SH-SY5Y (cell line): ENCODE measurements at regions not wholly inside any gene's neighbourhood (a gene's known extent, or its start where the extent isn't known, plus 50 kb on each side); places are given as distances from the start of the nearest gene placed in this dataset.

ENCODE experiments used
- GATA2 ChIP-seq: IDR thresholded peaks from 2 replicates; pipeline ENCODE4 v1.6.1; 2011; ENCODE audit warnings: mild to moderate bottlenecking, low read depth, low read length
- GATA3 ChIP-seq: IDR thresholded peaks from 2 replicates; pipeline ENCODE4 v1.6.1; 2011; ENCODE audit warnings: low read depth, mild to moderate bottlenecking, low read length, moderate library complexity

DNA sequence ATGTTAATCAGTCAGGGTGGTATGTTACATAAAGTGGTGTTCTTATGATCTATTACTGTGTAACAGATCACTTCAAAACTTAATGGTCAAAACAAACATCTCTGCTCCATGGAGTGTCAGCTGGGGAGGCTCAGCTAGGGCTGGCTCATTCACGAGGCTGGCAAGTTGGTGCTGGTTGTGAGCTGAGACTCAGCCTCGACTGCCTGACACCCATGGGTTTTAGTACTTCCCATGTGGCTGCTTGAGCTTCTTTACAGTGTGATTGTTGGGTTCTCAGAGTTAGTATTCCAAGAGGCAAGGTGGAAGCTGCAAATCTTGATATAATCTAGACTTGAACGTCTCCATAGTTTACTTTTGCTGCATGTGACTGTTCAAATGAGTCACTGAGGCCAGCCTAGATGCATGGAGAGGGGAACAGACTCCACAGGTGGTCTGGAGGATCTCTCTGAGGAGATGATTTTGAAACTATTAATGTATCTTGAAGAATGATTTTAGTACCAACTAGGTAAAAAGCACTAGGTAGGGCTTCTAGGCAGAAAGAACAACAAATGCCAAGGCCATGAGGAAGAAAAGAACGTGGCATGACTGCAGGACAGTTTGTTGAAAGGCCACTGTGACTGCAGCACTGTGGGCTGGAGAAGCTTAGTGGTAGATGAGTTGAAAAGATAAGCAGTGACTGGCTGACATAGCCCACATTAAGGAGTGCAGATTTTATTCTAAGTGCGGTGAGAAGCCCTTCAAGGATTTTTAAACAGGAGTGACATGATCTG lies 281.1 kb upstream of the PROK2 start:
- TF ChIP-seq GATA3 (no peak), GATA2 (peak; percentile 52)

DNA sequence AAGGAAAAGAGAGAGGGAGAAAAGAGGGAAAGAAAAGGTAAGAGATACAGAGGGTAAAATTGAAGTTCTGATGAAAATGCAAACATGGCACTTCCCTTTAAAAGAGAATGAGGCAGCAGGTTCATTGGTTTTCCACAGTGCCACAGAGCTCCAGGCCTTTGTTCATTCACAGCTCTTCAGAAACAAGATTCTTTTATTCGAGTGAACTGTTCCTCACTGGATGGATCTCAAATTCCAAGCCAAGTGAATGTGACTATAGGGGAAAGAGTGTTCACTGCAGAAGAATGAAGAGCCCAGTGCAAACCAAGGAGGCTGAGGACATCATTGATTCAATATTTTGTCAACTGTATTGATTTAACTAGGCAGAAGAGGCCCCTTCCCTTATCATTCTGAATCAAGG lies 280.3 kb upstream of the PROK2 start:
- no peak for TF ChIP-seq GATA3
- no peak for TF ChIP-seq GATA2

- TF ChIP-seq GATA2 = no peak
- no peak for TF ChIP-seq GATA3
These were observed 277.1 kb upstream of the PROK2 start for GRCh38 chr3:72062017-72062416.

GRCh38 chr3:72060447-72061034 lies 275.6 kb upstream of the PROK2 start:
- TF ChIP-seq GATA2 = no peak

DNA sequence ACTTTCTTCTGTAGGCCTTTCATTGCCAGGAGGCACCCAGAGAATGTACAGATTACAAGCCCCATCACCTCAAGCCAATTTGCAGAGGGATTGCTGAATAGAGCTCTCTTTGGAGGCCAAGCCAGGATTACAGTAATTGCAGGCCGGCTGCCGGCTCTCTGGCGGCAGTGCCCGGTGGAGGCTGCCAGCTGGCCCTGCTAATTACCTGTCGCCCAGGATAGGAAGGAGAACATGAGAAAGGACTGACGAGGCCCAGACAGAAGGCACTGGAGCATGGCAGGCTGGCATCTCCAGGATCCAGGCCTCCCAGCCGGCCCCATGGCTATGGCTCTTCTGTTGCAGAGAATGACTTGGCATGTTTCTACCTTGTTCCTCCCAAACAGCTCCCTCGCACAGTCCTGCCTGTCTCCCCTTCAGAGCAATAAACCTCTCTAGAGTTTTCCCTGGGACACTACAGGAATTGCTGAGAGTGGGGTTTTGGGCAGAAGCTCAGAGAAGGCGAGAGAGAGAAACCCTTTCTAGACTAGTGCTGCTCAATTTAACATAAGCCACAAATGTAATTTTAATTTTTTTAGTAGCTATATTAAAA lies 273.6 kb upstream of the PROK2 start:
- TF ChIP-seq GATA3 = no peak
- TF ChIP-seq GATA2 = no peak

DNA sequence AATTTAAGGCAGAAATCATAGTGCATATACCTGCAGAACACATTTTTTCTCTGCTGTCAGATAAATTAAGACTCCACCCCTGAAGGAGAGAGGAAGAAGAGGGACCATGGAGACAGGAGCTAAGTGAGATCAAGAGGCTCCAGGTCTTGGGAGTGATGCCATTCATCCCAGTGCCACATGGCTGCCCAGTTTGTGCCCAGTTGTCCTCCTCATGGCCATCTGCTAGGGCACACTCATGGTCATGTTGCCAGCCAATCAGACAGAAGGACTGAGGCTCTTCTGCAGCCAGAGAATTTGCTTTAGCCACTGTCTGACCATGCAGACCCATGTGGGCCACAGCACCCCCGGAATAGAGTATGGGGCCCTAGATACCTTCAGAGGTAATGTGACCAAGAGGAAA lies 270.5 kb upstream of the PROK2 start:
- TF ChIP-seq GATA2 = no peak
- no peak for TF ChIP-seq GATA3

DNA sequence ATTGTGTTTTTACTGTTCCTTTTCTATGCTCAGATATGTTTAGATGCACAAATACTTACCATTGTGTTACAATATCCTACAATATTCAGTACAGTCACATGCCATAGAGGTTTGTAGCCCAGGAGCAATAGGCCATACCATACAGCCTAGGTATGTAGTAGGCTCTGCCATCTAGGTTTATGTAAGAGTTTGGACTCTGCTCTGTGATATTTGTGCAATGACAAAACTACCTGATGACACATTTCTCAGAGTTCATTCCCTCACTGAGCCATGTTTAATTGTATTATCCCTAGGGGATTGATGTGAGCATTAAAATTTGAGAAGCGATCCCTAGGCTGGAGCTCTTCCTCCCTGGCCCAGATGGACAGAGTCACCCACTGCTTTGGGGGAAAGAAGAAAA lies 270.0 kb upstream of the PROK2 start:
- no peak for TF ChIP-seq GATA3
- no peak for TF ChIP-seq GATA2

- TF ChIP-seq GATA3 (no peak), GATA2 (no peak)
These were observed 268.0 kb upstream of the PROK2 start for GRCh38 chr3:72052841-72053409.

GRCh38 chr3:72050771-72051170 lies 265.8 kb upstream of the PROK2 start:
- TF ChIP-seq GATA3 (no peak), GATA2 (no peak)

DNA sequence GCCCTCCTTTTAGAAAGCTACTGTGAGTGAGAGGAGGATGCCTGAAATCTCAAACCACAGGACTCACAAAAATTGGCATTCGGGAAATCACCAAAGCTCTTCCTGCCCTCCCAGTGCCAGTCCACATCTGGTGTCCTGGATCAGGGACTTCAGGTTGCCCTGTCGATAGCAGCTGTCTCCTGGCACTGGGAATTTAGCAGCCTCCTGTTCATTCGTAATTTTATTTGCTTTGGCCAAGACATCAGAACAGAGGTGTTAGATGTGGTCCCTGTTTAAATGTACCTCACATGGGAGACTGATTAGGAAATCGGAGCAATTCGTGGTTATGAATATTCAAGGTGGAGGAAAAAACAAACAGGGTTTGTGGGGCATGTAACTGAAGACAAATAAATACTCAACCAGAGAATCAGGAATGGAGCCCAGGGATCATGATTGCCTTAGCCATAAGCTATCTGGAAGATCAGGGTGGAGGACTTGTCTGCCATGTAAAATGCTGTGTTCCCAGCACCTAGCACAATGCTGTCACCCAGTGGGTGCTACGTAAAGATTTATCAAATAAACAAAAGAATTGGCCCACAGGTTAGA lies 265.2 kb upstream of the PROK2 start:
- no peak for TF ChIP-seq GATA2
- no peak for TF ChIP-seq GATA3

- TF ChIP-seq GATA3 (no peak), GATA2 (no peak)
These were observed 264.4 kb upstream of the PROK2 start for GRCh38 chr3:72049300-72049699.

DNA sequence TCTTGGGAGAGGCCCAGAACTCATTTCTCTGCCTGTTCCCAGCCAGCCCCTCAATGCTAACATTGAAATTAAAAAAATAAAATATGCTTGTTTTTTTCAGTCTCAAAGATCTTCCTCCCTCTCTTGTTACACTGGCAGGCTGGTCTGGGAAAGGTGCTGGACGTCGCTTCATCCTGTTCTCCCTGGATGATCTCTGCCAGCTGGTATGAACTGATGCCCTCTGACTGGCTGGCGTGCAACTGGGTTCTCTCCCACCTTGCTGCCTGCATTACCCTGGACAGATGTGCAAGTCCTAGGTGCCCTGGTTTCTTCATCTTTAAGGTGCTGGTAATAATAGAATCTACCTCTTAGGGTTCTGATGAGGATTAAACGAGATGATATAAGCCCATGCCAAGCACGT lies 263.9 kb upstream of the PROK2 start:
- TF ChIP-seq GATA2 (no peak), GATA3 (no peak)

DNA sequence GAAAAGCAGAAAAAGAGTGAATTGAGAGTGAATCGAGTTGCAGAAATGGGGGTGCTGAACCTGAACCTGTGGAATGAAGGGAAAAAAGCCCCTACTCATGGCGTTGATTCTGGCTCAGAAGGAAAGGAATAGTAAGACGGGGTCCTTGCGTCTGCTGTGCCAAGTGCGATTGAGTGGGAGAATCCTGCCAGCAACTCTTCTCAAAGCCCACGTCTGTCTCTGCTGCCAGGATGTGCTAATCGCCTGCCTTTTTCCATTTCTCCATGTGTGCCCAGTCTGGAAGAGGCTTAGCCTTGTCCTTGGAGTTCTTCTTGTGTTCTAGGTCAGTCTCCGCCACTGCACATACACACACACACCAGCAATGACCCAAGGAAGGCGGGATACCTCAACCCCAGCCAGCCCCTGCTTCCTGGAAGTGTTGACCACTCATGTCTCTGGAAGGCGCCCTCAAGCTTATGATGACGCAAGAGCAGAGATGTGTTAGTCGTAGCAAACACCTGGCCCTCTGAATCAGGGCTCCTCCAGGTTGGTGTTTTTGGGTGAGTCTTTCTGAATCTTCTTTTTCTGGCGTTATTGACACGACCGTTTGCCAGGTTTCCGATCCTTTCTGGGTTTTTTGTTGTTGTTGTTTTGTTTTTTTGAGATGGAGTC lies 262.4 kb upstream of the PROK2 start:
- TF ChIP-seq GATA2 (no peak), GATA3 (no peak)

GRCh38 chr3:72044231-72044855 lies 259.4 kb upstream of the PROK2 start:
- no peak for TF ChIP-seq GATA2
- no peak for TF ChIP-seq GATA3
